ENCODE measurements at regions not wholly inside any gene's neighbourhood (a gene's known extent, or its start where the extent isn't known, plus 50 kb on each side); places are given as distances from the start of the nearest gene placed in this dataset.

DNA sequence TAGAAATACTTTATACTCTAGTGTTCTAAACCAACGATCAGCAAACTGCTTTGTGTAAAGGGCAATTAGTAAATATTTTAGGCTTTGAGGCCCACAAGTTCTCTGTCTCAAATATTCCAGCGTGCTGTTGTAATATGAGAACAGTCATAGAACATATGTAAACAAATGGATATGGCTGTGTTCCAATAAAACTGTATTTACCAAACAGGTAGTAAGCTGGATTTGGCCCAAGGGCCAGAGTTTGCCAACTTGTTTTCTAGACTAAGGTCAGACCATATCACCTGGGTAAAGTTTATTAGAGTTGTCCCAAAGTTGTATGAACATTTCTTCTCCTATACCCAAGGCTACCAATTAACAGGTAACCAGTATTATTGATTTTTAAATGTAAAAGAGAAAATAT, 303.2 kb upstream of the MC4R start:
- TF ChIP-seq, protein P1, sequence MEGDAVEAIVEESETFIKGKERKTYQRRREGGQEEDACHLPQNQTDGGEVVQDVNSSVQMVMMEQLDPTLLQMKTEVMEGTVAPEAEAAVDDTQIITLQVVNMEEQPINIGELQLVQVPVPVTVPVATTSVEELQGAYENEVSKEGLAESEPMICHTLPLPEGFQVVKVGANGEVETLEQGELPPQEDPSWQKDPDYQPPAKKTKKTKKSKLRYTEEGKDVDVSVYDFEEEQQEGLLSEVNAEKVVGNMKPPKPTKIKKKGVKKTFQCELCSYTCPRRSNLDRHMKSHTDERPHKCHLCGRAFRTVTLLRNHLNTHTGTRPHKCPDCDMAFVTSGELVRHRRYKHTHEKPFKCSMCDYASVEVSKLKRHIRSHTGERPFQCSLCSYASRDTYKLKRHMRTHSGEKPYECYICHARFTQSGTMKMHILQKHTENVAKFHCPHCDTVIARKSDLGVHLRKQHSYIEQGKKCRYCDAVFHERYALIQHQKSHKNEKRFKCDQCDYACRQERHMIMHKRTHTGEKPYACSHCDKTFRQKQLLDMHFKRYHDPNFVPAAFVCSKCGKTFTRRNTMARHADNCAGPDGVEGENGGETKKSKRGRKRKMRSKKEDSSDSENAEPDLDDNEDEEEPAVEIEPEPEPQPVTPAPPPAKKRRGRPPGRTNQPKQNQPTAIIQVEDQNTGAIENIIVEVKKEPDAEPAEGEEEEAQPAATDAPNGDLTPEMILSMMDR (IDR thresholded peaks at IDR 0.05): no peak
- TF ChIP-seq POLR2A (IDR thresholded peaks at IDR 0.05): no peak
